GM18508 (cell line): ENCODE measurements at regions not wholly inside any gene's neighbourhood (a gene's known extent, or its start where the extent isn't known, plus 50 kb on each side); places are given as distances from the start of the nearest gene placed in this dataset.

ENCODE experiments used
- ATAC-seq: cut with Tn5 transposase; IDR thresholded peaks from one replicate; pipeline ENCODE4 v1.9.1; 2021; ENCODE audit warnings: moderate number of reproducible peaks; ENCODE audit not compliant: insufficient read depth, unreplicated experiment

DNA sequence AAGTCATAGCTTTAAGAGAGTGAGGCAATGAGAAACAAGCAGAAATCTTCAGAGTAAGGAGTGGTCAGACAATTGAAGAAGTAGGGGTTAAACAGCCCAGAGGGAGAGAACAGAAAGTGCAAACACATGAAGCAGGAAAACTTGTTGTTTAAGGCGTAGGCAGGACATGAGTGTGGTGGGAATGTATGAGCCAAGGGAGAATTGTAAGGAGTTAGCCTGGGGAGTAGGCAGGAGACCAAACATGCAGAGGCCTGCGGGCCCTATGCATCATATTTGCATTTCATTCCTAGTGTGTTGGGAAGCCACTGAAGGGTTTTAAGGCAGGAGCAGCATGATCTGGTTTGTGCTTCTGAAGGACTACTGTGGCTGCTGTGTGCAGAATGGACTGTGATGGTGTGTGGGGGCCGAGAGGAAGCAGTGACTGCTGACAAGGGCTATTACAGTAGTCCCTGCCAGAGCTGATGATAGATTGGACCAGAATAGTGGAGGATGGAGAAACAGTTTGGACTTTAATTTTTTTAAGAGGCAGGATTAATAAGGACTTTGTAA, 179.9 kb upstream of the C11orf87 start:
- ATAC-seq: no peak

DNA sequence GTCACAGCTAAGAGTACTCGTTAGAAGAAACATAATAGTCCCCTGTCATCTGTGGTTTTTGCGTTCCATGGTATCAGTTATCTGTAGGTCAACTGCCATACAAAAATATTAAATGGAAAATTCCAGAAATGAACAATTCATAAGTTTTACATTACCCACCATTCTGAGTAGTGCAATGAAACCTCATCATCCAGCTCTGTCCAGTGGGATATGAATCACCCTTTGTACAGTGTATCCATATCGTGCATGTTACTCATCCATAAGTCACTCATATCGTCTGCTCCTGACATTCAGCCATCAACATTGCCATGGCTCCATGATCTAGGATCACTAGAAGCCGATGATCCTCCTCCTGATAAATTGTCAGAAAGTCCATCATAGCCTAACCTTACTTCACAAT, 174.9 kb upstream of the C11orf87 start:
- no peak for ATAC-seq

DNA sequence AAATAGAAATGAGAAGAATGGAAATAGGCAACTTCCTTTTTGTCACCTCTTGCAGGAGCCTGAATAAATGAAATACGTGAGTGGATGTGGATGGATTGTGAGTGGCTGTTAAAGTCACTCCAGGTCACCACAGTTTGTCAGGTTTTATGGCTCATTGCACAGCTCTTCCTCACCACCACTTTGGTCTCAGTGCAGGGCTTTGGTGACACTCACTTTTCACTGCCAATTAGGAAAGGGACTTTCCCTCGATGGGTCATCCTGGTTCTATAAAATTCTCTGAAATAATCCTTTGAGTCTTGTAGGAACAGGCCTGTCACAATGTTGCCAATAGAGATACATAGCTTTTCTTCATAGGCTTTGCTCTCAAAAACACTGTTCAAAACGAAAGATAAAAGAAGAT, 172.4 kb upstream of the C11orf87 start:
- no peak for ATAC-seq

DNA sequence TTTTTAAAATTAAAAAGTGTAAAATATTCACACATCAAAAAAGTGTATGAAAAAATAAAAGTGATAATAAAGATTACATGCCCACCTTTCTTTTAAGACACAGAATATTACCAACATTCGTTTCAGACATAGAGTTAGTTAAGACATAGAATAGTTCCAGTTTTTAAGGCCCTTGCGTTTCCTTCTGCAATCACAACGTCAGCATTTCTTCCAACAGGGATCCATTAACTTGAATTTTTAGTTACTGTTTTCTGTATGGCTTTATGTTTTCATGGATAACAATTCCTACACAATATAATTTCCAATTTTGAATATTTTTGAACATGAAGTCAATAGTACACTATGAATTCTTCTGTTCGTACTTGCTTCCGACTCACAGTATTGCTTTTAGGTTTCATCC, 170.8 kb upstream of the C11orf87 start:
- no peak for ATAC-seq

DNA sequence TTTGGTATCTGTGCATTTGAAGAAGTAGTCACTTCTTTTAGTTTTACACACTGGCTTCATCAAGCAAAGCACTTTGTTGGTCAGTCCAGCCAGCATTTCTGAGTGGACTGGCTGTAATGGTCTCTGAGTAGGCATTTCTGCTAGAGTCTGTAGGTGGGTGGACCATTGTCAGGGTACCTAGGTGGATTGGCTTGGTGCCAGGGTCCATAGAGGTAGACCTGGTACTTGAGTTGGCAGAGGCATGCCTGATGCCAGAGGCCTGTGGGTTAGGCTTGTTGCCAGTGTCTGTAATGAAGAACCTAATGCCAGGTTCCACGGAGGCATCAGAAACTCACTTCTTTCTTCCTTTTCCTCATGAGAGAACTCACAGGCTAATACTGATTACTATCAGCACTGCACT, 157.9 kb upstream of the C11orf87 start:
- ATAC-seq: no peak

DNA sequence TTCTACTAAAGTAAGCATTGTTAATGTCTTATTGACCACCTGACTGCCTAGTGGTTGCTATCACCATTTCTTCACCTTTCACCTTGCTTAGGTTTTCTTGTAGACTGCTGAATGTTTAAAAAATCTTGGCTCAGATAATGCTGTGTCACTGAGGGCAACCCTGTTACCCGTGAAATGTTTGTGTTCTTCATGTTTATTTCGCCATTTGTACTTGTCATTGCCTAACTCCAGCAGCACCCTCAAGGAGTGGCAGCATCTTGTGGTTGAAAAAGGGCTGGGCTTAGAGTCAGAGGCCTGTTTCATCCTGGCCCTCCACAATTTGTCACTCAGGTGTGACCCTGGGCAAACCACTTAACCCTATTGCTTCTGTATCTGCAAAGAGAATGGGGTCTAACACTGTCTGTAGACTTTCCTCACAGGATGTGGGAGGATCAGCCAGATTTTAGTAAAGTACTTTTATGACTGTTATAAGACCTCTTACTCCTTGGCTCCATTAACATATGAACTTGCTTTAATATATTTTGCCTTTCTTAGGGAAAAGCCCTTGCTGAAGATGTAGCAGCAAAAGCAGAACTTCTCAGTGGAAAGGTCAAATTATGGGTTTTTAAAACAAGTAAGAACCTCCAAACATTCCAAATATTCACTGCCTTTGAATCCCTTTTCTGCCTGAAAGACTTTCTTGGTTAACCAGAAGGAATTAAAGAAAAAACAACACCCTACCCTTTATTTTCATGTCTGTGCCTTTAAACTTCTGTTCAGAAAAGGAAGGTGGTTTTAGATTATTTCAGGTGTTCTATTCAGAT, 154.5 kb upstream of the C11orf87 start:
- no peak for ATAC-seq

DNA sequence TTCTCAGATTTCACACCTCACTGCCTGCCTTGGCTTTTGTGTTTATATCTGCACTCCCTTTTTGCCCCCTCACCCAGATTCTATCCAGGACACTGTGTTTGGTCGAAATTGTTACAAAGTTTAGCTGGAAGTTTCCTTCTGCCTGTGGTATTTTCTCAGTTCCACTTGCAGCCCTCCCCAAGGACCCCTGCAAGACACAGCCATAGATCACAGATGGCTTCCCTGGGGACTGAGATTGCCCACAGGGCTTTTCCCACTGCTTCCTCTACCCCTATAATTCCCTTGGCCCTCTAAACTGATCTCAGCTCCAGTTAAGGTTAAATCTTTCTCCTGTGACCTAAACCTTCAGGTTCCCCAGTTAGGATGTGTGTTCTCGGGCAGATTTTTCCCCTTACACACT, 146.1 kb upstream of the C11orf87 start:
- ATAC-seq: no peak

DNA sequence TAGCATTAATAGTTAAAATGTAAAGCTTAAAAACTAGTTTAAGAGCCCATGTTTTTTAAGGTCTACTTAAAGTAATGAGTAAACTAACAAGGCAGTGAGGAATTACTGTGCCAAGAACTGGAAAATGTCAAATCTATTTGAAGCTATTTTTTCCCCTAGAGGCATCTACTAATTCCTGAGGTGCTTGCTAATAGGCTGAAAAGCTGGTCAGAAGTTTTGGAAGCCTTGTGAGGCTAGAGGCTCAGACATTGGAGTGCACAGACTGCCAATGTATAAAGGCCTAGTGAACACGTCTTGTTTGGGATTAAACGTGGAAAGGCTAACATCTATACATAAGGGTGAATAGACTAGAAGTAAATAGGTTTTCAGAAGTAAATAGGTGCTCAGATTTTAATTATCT, 136.5 kb upstream of the C11orf87 start:
- no peak for ATAC-seq

DNA sequence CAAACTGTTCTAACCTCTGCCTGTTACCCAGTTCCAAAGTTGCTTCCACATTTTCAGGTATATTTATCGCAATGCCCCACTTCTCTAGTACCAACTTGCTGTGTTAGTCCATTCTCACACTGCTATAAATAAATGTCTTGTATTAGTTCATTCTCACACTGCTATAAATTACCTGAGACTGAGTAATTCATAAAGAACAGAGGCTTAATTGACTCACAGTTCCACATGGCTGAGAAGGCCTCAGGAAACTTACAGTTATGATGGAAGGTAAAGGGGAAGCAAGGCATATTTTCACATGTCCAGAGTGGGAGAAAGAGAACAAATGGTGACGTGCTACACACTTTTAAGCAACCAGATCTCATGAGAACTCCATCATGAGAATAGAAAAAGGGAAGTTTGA, 130.4 kb upstream of the C11orf87 start:
- ATAC-seq: no peak

DNA sequence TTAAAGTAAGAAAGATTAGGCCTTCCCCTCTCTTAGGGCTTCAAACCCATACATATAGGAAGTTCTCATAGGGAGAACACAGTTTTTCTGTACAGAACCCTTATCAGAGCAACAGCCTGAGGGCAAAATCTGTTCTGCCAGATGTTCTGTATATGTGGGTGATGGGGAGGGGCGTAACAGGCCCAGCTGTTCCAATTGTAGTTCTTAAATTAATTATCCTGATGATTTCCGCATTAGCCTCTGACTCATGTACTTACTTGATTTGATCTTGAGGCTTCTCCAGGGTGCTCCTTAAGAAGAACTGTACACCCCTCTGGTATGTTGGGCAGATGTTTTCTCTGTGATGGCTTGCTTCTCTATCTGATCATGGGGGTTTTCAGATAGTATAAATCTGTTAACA, 123.1 kb upstream of the C11orf87 start:
- no peak for ATAC-seq

DNA sequence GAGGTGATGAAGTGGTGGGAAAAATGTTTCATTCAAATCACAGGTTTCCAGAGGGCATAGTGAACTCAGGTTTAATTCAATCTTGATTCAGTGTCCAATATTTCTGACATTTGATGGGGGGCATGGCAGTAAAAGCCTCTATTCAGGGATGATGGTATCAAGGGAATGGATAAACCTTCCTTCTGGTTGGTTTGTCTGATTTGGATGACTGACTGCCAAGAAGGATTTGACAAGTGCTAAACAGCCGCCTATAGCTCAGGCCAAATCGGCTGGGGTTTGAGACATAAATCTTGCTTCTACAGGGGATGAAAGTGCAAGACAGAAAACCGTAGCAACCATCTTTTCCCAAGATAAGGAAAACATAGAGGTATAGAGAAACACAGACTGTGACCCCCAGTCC, 121.8 kb upstream of the C11orf87 start:
- ATAC-seq: no peak

DNA sequence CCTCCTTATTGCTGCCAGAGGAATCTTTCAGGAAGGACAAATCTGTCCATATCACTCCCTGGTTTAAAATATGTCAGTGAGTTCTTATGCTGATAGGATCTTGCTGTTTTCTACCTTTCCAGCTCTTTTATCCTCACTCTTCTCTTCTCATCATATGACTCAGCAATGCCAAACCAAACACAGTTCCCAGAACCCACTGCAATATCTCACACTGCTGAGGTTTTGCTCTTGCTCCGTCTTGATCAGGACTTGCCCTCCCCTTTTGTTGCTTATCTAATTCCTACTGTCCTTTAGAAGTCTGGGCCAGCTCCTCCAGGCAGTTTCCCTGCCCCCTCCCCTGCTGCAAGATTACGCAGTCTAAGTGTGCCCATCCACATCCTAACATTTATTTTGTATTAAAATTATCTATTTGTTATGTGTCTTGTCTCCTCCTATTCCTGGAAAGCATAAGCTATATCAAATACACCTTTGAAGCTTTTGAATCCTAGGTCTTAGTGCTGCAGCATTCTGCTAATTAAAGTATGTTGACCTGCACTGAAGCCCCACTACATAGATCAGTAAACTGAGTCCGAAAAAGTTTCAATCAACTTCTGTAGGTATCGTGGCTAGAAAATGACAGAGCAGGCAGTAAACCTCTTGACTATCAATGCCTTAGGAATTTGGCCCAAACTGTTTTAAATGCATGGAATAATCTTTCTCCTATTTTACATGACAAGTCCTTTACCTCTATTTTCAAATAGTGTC, 119.2 kb upstream of the C11orf87 start:
- ATAC-seq: no peak

DNA sequence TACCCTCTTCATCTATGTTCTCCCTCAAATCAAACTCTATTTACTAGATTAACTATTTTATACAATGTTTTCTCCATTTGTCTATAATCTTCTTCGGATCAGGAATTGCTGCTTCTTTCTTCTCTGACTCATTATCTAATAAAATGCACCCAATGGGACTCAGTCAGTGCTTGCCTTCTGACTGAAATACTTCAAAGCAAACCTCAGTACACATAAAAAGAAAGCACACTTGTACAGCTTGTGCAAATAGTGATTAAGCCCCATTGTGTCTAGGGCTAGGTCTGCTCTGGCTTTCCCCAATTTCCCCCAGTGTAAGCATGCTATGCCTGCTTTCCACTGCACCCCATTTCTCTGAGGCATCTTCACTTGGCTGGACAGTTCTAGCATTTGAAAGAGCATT, 118.6 kb upstream of the C11orf87 start:
- no peak for ATAC-seq

DNA sequence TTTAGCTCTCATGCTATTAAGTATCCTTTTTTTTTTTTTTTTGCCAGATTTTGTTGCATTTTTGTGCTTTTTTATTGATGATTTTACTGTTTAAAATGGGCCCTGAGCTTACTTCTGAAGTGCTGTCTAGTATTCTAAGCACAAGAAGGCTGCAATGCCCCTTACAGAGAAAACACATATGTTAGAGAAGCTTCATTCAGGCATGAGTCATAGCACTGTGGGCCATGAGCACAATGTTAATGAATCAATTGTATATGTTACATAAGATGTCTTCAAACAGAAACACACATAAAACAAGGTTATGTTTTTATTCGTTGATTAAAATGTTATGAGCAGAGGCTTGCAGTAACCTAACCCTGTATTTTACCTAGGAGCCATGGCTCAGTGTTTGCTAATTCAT, 117.8 kb upstream of the C11orf87 start:
- ATAC-seq: no peak

DNA sequence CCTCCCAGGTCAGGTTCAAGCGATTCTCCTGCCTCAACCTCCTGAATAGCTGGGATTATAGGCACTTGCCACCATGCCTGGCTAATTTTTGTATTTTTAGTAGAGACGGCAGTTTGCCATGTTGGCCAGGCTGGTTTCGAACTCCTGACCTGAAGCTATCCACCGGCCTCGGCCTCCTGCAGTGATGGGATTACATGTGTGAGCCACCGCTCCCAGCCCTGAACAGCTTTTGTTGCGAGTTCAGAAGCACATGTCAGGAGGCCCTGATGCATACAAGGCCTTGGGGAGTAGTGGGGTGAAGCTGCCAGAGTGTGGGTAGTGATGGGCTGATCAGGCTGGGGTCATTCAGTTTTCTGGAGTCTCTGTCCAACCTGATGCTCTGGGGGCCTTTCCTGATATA, 117.0 kb upstream of the C11orf87 start:
- ATAC-seq: no peak

DNA sequence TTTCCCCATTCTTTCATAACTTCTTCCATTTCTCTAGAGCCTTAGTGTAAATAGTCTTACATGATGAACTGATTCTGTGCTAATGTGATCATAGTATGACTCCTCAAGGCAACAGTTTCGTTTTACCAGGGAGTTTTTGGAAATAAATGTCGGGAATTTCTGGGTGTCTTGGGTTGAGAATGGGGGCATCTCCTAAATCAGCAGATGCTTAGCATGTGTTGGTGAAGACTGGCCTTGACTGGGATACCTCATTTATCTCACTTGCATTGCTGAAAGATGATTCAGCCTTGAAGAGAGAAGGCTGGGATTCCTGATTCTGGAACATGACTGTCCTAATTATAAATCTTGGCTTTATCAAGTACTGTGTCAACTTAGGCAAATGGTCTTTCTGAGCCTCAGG, 115.7 kb upstream of the C11orf87 start:
- no peak for ATAC-seq

DNA sequence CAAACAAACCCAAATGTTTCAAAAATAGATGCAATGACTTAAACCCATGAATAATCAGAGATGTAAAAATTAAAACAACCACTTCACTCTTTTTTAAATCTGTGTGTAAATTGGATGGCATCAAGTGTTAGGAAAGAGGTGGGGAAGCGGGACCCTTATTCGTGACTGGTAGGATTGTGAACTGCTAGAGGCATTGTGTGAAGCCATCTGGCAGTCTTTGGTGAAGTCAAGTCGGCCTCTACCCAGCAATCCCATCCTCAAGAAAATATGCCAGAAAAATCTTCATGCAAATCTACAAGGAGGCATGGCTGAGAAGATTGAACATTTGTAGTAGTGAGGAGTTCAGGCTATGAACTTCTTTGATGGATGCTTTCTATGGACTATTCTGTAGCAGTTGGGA, 114.6 kb upstream of the C11orf87 start:
- ATAC-seq: no peak

DNA sequence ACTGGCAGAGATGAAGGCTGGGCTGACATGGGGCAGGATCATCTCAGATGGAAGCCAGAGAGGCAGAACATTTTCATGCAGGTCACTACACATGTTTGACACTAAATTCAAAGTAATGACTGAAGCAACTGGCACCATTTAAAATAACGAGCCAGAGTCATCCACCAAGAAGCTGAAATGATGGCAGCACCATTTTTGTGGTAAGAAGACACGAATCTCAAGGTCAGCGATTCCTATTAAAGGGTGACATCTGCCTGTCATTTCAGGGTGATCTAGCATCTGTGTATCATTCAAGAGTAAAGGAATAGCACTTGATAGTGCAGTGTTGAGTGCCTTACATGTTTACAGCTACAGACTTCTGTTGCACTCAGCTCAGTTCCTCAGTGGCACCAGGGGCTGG, 113.4 kb upstream of the C11orf87 start:
- ATAC-seq: no peak

DNA sequence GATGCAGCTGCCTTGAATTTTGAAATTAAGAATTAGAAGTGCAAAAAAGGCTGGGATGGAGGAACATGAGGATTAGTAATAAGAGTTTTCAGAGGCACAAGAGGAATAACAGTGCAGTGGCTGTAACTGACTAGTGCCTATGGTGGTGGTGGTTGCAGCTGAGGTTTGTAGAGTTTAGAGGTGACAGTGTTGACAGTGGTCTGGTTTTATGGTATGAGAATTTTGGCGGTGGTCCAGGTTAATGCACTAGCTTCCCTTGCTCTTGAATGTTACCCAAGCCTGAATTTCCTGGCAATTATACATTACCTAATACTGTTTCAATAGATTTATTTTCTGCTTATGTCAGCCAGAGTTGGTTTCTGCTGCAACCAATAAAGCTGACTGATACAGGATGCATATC, 112.8 kb upstream of the C11orf87 start:
- ATAC-seq: no peak

DNA sequence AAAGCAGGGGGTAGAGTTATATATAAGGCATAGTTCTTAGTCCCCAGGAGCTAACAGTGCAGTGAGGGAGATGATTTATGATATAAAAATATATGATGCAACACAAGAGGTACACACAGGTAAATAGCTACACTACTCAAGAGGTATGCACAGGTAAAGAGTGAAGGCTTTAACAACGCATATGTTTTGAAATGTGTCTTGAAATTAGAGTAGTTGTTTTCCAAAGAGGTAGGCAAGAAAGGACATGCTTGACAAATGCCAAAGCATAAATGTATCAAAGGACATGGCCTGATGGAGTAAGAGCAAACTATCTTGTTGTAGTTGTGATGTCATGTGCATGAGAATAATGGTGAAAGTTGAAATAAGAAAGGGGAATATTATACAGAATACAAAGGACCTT, 104.3 kb upstream of the C11orf87 start:
- ATAC-seq: no peak

DNA sequence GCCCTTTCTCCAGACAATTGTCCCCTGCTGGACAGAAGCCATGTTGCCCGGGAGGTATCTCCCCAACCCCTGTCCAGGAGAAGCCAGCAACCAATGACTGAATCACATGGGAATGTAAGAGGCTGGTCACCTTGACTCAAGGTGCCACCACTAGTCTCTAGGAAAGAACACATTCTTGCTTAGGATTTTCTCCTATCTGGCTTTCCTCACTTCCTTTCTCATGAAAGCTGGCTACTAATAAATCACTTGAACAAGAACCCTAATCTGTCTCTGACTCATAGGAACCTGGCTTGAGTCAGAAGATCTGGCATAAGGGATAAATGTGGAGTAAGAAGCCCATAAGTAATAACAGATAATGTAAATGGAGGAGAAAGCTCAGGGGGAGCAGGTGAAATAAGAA, 101.4 kb upstream of the C11orf87 start:
- no peak for ATAC-seq

DNA sequence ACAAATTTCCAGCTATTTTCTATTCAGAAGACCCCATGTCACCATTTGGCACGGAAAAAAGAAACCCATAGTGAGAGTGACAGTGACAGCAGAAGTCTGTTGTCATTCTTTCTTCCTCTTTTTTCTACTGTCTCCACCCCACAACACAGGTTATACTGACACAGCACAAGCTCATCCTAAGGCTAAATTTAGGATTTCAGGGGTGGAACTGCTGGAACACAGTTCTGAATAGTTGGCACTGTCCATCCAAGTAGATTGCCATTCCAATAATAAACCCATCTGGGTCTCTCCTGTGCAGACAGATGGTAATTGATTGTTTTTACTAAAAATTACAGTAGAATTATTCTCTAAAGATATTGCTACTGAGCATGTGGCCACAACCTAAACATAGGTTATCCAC, 95.2 kb upstream of the C11orf87 start:
- no peak for ATAC-seq
